Putamen (tissue), 1 donor: ENCODE measurements at regions not wholly inside any gene's neighbourhood (a gene's known extent, or its start where the extent isn't known, plus 50 kb on each side); places are given as distances from the start of the nearest gene placed in this dataset.
"Not testable (repeated sequence)": the region's sequence is repeated elsewhere in the genome, so short reads cannot be mapped to it uniquely, and the experiment has no call there.

Experiments used
- DNase-seq: peaks from one replicate; pipeline ENCODE4 v3.0.0-alpha.2; 2016; ENCODE audit warnings: low spot score

DNA sequence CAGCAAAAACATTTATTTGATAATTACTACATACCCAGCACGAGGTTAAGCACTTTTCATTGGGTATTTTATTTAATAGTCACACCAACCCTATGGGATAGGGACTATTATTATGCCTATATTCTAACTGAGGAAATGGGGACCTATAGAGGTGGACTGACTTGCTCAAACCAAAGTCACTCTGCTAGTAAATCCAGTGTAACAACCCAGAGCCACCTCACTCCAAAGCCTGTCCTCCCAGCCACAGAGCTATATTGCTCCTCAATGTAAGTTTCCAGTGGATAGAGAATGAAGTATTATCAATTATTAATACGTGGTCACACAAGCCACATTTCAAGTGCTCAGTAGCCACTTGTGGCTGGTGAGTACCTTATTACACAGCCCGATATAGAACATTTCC, 97.5 kb downstream of the RGS2 start:
- no peak for DNase-seq

DNA sequence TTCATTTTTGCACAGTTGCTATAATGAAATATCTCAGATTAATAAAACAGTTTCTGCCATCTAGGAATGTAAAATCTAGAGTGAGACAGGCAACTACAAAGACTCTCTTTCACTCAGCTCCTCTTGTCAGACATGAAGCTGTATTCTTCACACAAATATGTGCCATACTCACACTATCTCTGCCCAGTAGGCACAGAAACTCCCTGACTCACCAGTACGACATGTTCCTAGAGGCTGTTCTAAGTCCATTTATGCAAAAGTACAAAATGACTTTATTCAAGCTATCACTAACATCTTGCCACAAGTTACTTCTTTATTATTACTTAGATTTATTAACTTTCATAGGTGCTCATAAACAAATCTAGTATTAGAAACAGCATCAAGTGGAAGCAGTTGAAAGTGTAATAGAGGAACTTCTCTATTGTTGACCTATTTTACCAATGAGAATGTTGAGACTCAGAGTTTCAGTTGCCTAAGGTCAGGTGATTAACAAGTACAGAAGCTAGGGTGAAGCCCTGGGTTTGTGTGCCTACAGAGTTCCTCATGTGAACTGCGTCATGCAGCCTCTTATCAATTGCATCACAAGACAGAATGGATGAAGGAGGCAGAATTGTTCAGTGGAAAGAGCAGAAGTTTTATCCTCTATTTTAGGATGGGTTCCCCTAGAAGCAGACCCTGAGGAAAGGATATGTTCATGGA, 98.9 kb downstream of the RGS2 start:
- DNase-seq, result no peak

DNA sequence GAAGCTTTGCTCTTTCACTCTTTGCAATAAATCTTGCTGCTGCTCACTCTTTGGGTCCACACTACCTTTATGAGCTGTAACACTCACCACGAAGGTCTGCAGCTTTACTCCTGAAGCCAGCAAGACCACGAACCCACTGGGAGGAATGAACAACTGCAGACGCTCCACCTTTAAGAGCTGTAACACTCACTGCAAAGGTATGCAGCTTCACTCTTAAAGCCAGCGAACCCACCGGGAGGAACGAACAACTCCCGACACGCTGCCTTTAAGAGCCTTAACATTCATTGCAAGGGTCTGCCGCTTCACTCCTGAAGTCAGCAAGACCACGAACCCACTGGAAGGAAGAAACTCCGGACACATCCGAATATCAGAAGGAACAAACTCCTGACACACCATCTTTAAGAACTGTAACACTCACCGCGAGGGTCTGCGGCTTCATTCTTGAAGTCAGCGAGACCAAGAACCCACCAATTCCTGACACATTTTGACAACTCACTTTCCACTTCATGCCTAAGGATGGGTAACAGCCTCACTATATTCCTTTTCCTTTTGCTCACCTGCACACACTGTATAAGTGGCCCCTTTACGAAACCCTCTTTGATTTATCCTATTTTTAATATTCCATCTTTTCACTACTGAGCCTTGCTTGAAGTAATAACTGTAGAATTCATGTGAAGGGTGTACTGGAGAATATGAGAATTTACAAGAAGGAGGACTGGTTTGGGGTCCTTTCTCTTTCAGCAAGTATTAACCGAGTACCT, 103.2 kb downstream of the RGS2 start:
- not testable (repeated sequence) for DNase-seq

DNA sequence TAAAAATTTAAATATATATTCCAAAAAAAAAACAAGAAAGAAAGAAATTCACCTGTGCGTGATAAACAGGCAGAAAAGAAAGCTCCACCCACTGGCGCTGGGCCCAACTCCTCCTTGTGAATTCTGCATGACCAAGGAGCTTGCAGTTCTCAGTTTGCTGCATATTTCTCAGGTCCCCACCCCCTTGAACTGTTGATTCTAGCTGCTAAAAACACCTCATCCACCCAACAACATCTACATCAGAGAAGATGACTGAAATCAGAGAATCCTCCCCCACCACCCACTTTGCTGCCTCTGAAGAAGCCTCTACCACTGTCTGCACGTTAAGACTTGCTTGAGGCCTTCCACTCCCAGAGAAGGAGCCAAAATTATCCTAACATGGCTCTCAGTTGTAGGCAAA, 104.8 kb downstream of the RGS2 start:
- no peak for DNase-seq

DNA sequence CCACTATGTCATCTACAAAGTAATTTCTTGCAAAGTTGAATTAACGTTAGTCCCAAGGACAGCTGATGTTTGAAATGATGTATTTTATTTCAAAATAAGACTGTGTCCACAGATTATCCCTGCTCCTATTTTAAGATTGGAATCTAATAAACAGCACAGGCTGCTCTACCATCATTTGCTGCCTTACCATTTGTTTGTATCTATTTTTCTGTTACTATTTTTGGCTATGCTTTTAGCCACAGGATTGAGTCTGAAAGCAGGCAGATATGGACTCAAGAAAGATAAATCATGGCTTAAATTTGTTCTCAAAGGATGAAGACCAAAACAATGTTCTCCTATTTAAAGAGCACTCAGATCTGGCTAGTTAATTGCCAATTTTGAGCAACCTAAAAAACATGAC, 105.3 kb downstream of the RGS2 start:
- no peak for DNase-seq

DNA sequence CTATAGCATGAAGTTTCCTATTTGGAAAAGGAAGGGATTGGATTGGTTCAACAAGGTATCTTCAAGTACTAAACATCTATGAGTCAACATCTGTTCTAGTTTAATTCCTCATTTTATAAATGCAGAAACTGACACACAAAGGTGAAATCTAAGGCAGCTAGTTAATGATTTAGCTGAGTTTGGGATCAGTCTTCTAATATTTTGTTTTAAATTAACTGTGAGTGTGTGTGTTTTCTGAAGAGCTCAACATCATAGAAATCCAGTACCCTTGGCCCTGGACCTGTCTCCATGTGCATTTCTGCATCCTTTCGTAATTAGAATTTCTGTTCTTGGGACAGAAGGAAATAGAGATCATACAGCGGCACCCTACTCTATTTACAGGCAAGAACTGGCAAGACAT, 105.9 kb downstream of the RGS2 start:
- DNase-seq, result no peak

- DNase-seq, result no peak
These were observed 107.2 kb downstream of the RGS2 start for GRCh38 chr1:192916021-192916420.

DNA sequence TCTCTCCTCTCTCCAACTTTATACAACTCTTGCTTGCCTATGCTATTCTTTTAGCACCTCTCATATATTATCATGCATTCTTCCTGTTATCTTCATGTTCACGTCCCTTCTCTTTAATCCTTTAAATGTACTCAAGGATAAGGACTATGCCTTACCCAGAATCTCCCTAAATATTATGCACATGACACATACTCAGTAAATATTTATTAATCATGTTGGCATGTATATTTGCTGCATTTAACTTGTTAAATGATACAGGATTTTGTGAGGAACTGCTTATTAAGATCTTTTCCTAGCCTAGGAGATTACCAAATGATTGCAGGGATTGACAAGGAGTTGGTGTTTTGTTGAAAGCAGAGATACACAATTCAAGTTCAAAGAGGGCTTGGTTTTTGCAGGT, 109.4 kb downstream of the RGS2 start:
- no peak for DNase-seq

DNA sequence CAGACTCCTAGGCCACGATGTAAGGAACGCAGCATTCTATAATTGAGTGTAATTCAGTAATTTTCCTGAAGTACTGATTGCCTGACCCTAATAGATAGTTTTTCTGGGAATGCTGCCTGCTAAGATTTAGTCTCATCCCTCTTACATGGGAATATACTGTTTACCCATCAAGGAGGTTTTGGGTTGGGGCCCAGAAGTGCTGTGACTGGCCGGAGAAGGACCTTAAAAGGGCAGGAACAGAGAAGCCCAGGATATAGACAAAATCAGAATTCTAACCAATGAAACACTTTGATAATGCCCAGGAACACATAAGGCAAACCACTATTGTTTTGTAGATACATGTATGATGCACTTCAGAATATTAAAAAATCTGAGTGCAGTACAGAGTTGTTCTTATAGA, 111.6 kb downstream of the RGS2 start:
- no peak for DNase-seq

DNA sequence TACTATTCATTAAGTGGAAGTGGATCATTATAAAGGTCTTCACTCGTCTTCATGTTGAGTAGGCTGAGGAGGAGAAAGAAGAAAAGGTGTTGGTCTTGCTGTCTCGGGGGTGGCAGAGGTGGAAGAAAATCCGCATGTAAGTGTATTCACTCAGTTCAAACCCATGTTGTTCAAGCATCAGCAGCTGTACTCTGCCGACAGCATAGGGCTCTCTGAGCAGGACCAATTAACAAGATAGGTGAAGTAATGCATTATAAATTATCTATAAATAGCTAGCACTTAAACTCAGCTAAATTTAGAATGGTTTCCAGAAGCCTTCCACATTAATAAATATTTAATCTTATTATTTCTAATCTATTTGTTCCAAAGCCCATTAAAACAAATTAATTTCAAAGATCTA, 116.8 kb downstream of the RGS2 start:
- DNase-seq, result no peak

GRCh38 chr1:192926736-192927135, 117.9 kb downstream of the RGS2 start:
- no peak for DNase-seq

DNA sequence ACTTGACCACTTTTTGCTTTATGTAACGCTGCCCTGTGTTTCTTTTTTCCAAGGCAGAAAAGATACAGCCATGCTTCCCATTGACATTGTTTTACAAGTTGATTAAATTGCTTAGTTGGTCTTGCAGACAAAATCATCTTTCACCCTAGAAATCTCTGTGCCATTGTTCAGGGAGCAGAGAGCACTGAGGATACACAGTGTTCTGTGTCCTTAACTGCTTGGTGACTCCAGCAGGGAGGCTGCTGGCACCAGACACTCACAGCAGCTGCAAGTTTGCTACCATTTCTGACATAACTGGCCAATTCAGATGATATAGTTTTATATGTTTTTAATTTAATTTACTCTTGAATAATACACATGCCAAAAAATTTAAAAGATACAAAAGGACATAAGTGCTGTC, 118.7 kb downstream of the RGS2 start:
- DNase-seq, result peak; percentile 25

GRCh38 chr1:192929597-192929996, 120.8 kb downstream of the RGS2 start:
- DNase-seq, result no peak

DNA sequence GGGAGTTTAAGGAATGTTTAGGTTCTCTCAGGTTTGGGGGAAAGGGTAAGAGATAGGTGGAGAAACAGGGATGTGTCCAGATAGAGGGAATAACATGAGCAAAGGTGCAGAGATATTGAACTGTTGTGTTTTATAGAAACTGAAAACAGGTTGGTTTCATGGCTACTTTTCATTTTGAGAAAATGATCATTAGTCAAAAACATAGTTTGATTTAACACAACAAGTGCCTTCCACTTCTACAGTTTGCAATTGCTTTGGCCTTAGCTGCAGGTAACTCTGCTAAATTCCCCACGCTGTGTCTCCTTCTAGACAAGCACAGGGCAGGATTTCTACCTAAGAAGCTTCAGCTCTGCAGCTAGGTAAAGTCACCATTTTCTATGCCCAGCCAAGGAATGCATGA, 124.9 kb downstream of the RGS2 start:
- DNase-seq, result no peak

DNA sequence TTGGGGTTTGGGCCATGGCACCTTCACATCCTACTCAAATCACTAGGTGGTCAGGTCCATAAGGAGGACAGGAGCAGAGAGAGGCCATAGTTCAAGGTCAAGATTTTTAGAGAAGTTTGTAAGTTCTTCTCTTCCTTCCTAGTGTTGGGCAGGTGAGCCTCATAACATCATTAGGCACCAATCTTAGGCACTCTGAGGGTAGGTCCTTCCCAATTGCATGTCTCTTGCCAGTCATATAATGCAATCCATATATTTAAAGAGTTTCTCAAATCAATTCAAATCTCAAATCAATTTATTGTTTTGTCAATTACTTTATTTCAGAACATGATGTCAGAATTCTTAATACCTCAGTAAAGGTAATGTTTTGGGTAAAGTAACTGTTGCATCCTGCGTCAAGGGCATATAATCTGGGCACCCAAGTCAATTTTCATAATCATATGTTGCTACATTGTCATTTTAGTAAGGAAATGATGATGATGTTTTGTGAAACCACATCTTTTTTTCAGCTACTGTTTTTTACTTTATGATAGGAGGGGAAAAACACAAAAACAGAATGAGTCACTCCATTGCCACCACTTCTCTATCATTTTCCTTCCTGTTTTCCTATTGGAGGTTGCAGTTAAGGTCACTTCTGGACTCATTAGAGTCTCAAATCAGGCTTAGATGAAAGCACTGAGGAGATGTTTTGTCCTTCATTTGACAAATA, 122.7 kb downstream of the UCHL5 start:
- DNase-seq, result no peak

GRCh38 chr1:192937128-192937527, 122.0 kb downstream of the UCHL5 start:
- DNase-seq, result no peak

GRCh38 chr1:192939440-192939839, 119.7 kb downstream of the UCHL5 start:
- no peak for DNase-seq

- DNase-seq, result no peak
These were observed 118.5 kb downstream of the UCHL5 start for GRCh38 chr1:192940658-192941057.

- no peak for DNase-seq
These were observed 117.3 kb downstream of the UCHL5 start for GRCh38 chr1:192941722-192942411.

GRCh38 chr1:192943108-192943507, 116.1 kb downstream of the UCHL5 start:
- no peak for DNase-seq

DNA sequence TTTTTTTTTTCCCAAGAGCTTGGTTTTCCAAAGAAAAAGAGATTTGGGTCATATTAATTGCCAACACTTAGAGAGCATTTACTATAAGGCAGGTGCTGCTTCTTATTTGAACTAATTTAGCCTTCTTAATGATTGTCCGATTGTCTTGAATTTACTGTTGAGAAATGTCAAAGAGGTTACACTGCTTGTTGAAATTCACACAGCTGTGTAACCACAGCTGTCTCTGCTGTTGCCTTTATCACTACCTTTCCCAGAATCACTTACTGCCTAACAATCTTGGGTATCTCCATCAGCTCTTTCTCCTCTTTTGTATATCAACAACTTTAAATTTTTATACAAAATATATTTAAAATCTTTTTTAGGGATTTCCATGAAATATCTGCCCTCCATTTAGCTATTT, 115.6 kb downstream of the UCHL5 start:
- no peak for DNase-seq

DNA sequence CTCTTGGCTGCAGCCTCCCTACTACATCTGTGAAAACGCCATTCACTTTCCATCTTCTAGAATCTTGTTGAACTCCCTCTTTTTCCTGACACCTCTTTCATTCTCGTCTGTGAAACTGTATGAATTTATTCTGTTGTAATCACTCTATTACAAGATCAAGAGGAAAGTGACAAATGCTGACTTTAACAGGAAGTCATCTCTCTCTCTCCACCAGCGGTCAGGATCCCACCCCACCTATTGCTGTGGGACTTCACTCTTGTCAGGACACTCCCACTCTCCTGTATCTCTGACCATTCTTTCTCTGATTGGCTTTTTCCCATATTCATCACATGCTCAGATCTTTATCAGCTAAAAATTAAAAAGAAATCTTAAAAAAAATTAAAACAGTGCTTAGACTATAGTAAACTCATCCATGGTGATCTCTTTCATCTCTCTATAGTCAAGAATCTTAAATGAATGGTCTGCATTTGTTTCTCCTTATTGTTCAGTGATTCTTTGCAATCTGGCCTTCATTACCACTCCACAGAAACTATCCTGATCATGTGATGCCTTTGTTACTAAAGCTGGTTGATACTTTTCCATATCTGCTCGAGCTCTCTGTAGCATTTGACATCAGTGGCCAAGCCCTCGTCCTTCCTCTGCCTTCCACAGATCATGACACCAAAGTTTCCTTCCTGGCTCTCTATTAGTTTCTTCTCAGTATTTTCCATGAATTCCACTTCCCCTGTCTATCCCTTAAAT, 113.6 kb downstream of the UCHL5 start:
- DNase-seq, result no peak
